ENCODE measurements at regions not wholly inside any gene's neighbourhood (a gene's known extent, or its start where the extent isn't known, plus 50 kb on each side); places are given as distances from the start of the nearest gene placed in this dataset.

- Histone ChIP-seq H3K36me3 (ENCODE audit: control insufficient read depth in 2 of 2, extremely low read depth in 1 of 2, insufficient read depth in 2 of 2, low read length in 2 of 2) (no peaks in the 10 kb centered on the region), H3K27ac (ENCODE audit: control insufficient read depth, insufficient read depth, low read length) (no peak overlapping the region), H3K79me2 (ENCODE audit: control insufficient read depth, insufficient read depth, low read length) (no peaks in the 10 kb centered on the region), H3K9me1 (ENCODE audit: control insufficient read depth, extremely low read depth, insufficient read depth, low read length) (no peaks in the 10 kb centered on the region), H2AFZ (ENCODE audit: control insufficient read depth, low read length) (no peak overlapping the region), H3K4me3 (ENCODE audit: control insufficient read depth in 2 of 3, extremely low read depth in 1 of 3, insufficient read depth in 2 of 3, low read depth in 1 of 3, low read length in 3 of 3) (no peak overlapping the region), H3K9me3 (ENCODE audit: control insufficient read depth, low read depth, low read length) (no peaks in the 10 kb centered on the region), H3K9ac (ENCODE audit: control insufficient read depth, extremely low read depth, insufficient read depth, low read length) (no peak overlapping the region), H3K27me3 (ENCODE audit: control insufficient read depth, extremely low read depth, insufficient read depth, low read length) (no peaks in the 10 kb centered on the region), H4K20me1 (ENCODE audit: control insufficient read depth, extremely low read depth, insufficient read depth, low read length) (no peaks in the 10 kb centered on the region), H3K4me2 (ENCODE audit: control insufficient read depth, extremely low read depth, insufficient read depth, low read depth, low read length) (no peak overlapping the region), H3K4me1 (ENCODE audit: control insufficient read depth, extremely low read depth, insufficient read depth, low read length) (peaks cover 4% of the 10 kb centered on the region)
- TF ChIP-seq EZH2 (IDR thresholded peaks at IDR 0.05; ENCODE audit: low read length) (no peak), CTCF (optimal IDR thresholded peaks at IDR 0.05 in 1 of 3, IDR thresholded peaks at IDR 0.05 in 1 of 3, conservative IDR thresholded peaks at IDR 0.05 in 1 of 3; ENCODE audit: extremely low read depth in 1 of 3, insufficient read depth in 2 of 3, low read length in 3 of 3) (no peak)
- dilution Hi-C loops (cut with MboI; ENCODE audit: extremely low pct_ligation_motif_present, low sequenced_read_pairs) = loop anchor here (25.0 kb wide), 1 partner anchor 644 kb away; no protein-coding TSS in a partner anchor
- DNase-seq (ENCODE audit: low read depth, low spot score) (no peak), FAIRE-seq (no peak)
Measured at GRCh38 chr3:40593351-40593750, 68.6 kb downstream of the ZNF621 start.

GRCh38 chr3:40597441-40597840 is 72.7 kb downstream of the ZNF621 start:
- DNase-seq (ENCODE audit: low read depth, low spot score) = no peak
- Histone ChIP-seq H3K79me2 (ENCODE audit: control insufficient read depth, insufficient read depth, low read length) (no peaks in the 10 kb centered on the region), H4K20me1 (ENCODE audit: control insufficient read depth, extremely low read depth, insufficient read depth, low read length) (no peaks in the 10 kb centered on the region), H3K36me3 (ENCODE audit: control insufficient read depth in 2 of 2, extremely low read depth in 1 of 2, insufficient read depth in 2 of 2, low read length in 2 of 2) (no peaks in the 10 kb centered on the region), H3K27ac (ENCODE audit: control insufficient read depth, insufficient read depth, low read length) (no peak overlapping the region), H2AFZ (ENCODE audit: control insufficient read depth, low read length) (no peak overlapping the region), H3K9me1 (ENCODE audit: control insufficient read depth, extremely low read depth, insufficient read depth, low read length) (no peaks in the 10 kb centered on the region), H3K4me3 (ENCODE audit: control insufficient read depth in 2 of 3, extremely low read depth in 1 of 3, insufficient read depth in 2 of 3, low read depth in 1 of 3, low read length in 3 of 3) (no peak overlapping the region), H3K4me1 (ENCODE audit: control insufficient read depth, extremely low read depth, insufficient read depth, low read length) (peaks cover 4% of the 10 kb centered on the region), H3K27me3 (ENCODE audit: control insufficient read depth, extremely low read depth, insufficient read depth, low read length) (peaks cover 4% of the 10 kb centered on the region), H3K9ac (ENCODE audit: control insufficient read depth, extremely low read depth, insufficient read depth, low read length) (no peak overlapping the region), H3K9me3 (ENCODE audit: control insufficient read depth, low read depth, low read length) (no peaks in the 10 kb centered on the region), H3K4me2 (ENCODE audit: control insufficient read depth, extremely low read depth, insufficient read depth, low read depth, low read length) (no peak overlapping the region)
- FAIRE-seq = peak; percentile 84
- TF ChIP-seq CTCF (optimal IDR thresholded peaks at IDR 0.05 in 1 of 3, IDR thresholded peaks at IDR 0.05 in 1 of 3, conservative IDR thresholded peaks at IDR 0.05 in 1 of 3; ENCODE audit: extremely low read depth in 1 of 3, insufficient read depth in 2 of 3, low read length in 3 of 3) = no peak
- TF ChIP-seq EZH2 (IDR thresholded peaks at IDR 0.05; ENCODE audit: low read length) = no peak
- dilution Hi-C loops (cut with MboI; ENCODE audit: extremely low pct_ligation_motif_present, low sequenced_read_pairs) = loop anchor here (25.0 kb wide), 1 partner anchor 640 kb away; no protein-coding TSS in a partner anchor

Data from keratinocyte (primary cell).